Left ventricle myocardium inferior (tissue), 1 donor: ENCODE measurements at regions not wholly inside any gene's neighbourhood (a gene's known extent, or its start where the extent isn't known, plus 50 kb on each side); places are given as distances from the start of the nearest gene placed in this dataset.

Experiments used
- DNase-seq: peaks from one replicate; pipeline ENCODE4 v3.0.0-alpha.2; 2020
- H3K27ac ChIP-seq: fragments of 200-600 bp; replicated peaks from 2 replicates; pipeline ENCODE4 v1.8.0; 2021
- H3K27me3 ChIP-seq: fragments of 200-600 bp; 2 replicates; pipeline ENCODE4 v1.8.0; 2021; ENCODE audit warnings: low read depth
- H3K36me3 ChIP-seq: fragments of 200-600 bp; 2 replicates; pipeline ENCODE4 v1.8.0; 2021
- H3K4me1 ChIP-seq: fragments of 200-600 bp; 2 replicates; pipeline ENCODE4 v1.8.0; 2021
- H3K4me3 ChIP-seq: fragments of 200-600 bp; 2 replicates; pipeline ENCODE4 v1.8.0; 2021; ENCODE audit warnings: mild to moderate bottlenecking, moderate library complexity
- H3K9me3 ChIP-seq: fragments of 200-600 bp; replicated peaks from 2 replicates; pipeline ENCODE4 v1.8.0; 2021
- CTCF ChIP-seq: fragments of 200-600 bp; IDR thresholded peaks from 2 replicates; pipeline ENCODE4 v1.8.0; 2021; ENCODE audit warnings: antibody characterized with exemption, mild to moderate bottlenecking, borderline replicate concordance
- intact Hi-C: fragments of 100-400 bp; cut with micrococcal nuclease; formaldehyde crosslinking; loops from one replicate; pipeline ENCODE4 v1.11.0; 2022
- donor health status: DM: no; HTN: yes; CAD: no; lungs with severe emphysema.

GRCh38 chr17:62160816-62161215, 95.7 kb upstream of the MED13 start:
- H3K27me3 ChIP-seq, result peaks cover 11% of the 10 kb centered on the region
- no peak for DNase-seq
- no peaks in the 10 kb centered on the region for H3K36me3 ChIP-seq
- no peaks in the 10 kb centered on the region for H3K4me1 ChIP-seq
- intact Hi-C loops, result no loop called here
- no peaks in the 10 kb centered on the region for H3K9me3 ChIP-seq
- TF ChIP-seq CTCF, result no peak
- no peak overlapping the region for H3K27ac ChIP-seq
- no peak overlapping the region for H3K4me3 ChIP-seq

GRCh38 chr17:62159994-62160393, 94.9 kb upstream of the MED13 start:
- H3K4me3 ChIP-seq, result no peak overlapping the region
- no peak for TF ChIP-seq CTCF
- H3K4me1 ChIP-seq, result no peaks in the 10 kb centered on the region
- H3K9me3 ChIP-seq, result no peaks in the 10 kb centered on the region
- no peak overlapping the region for H3K27ac ChIP-seq
- no peak for DNase-seq
- peaks cover 19% of the 10 kb centered on the region for H3K27me3 ChIP-seq
- H3K36me3 ChIP-seq, result no peaks in the 10 kb centered on the region
- intact Hi-C loops, result no loop called here

- TF ChIP-seq CTCF, result no peak
- Histone ChIP-seq H3K27me3 (peaks cover 37% of the 10 kb centered on the region), H3K9me3 (no peaks in the 10 kb centered on the region)
These were observed 91.9 kb upstream of the MED13 start for GRCh38 chr17:62156949-62157348.

GRCh38 chr17:62154909-62155308, 89.8 kb upstream of the MED13 start:
- TF ChIP-seq CTCF, result no peak
- Histone ChIP-seq H3K4me3 (no peak overlapping the region), H3K4me1 (no peaks in the 10 kb centered on the region), H3K27me3 (peaks cover 37% of the 10 kb centered on the region), H3K27ac (no peak overlapping the region), H3K36me3 (no peaks in the 10 kb centered on the region), H3K9me3 (no peaks in the 10 kb centered on the region)
- DNase-seq, result no peak
- intact Hi-C loops, result no loop called here

More at GRCh38 chr17:62156949-62157348, 91.9 kb upstream of the MED13 start:
- no peak for DNase-seq
- intact Hi-C loops, result no loop called here
- no peak overlapping the region for H3K27ac ChIP-seq
- H3K4me3 ChIP-seq, result no peak overlapping the region
- no peaks in the 10 kb centered on the region for H3K4me1 ChIP-seq
- H3K36me3 ChIP-seq, result no peaks in the 10 kb centered on the region

GRCh38 chr17:62150471-62150870, 85.4 kb upstream of the MED13 start:
- H3K9me3 ChIP-seq, result no peaks in the 10 kb centered on the region
- no peaks in the 10 kb centered on the region for H3K4me1 ChIP-seq
- H3K27ac ChIP-seq, result no peak overlapping the region
- no peak overlapping the region for H3K4me3 ChIP-seq
- intact Hi-C loops, result no loop called here
- H3K36me3 ChIP-seq, result no peaks in the 10 kb centered on the region
- TF ChIP-seq CTCF, result no peak
- H3K27me3 ChIP-seq, result peaks cover 33% of the 10 kb centered on the region
- DNase-seq, result no peak

- no peak for TF ChIP-seq CTCF
These were observed 84.9 kb upstream of the MED13 start for GRCh38 chr17:62149961-62150360.

More at GRCh38 chr17:62149961-62150360, 84.9 kb upstream of the MED13 start:
- H3K27me3 ChIP-seq, result peaks cover 28% of the 10 kb centered on the region
- H3K9me3 ChIP-seq, result no peaks in the 10 kb centered on the region
- H3K36me3 ChIP-seq, result no peaks in the 10 kb centered on the region
- no peak for DNase-seq
- no peaks in the 10 kb centered on the region for H3K4me1 ChIP-seq
- intact Hi-C loops, result no loop called here
- no peak overlapping the region for H3K27ac ChIP-seq
- H3K4me3 ChIP-seq, result no peak overlapping the region
